ENCODE measurements at regions not wholly inside any gene's neighbourhood (a gene's known extent, or its start where the extent isn't known, plus 50 kb on each side); places are given as distances from the start of the nearest gene placed in this dataset.

DNA sequence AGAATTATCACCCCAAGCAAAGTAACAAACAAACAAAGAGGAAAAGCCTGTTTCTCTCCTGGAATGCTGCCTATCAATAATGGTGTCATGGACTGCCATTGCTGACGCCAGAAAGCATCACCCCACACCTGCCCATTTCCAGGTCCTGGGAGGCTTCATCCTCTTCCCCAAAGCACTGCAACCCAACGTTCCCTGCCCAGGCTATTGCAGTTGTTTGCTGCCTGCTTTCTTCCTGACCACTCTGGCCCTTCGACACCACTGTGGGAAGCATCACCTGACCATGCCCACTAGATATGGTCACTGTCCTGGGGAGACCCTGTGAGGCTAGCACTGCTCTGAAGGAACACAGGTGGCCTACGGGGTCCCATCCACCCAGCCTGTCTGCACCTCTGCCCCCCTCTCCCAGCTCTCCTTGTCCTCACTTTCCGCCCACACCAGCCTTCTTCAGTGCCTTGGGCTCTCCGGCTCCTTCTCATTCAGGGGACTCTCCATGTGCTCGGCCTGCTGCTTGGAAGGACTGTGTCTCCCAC, 439.6 kb downstream of the GLRX3 start:
- Histone ChIP-seq H3K4me1 (ENCODE audit: low read depth, poor library complexity, severe bottlenecking) (no peaks in the 10 kb centered on the region), H4K20me1 (ENCODE audit: insufficient read depth) (no peaks in the 10 kb centered on the region), H3K27ac (no peak overlapping the region), H3K4me2 (no peak overlapping the region), H3K36me3 (ENCODE audit: insufficient read depth) (no peaks in the 10 kb centered on the region), H3K4me3 (IDR thresholded peaks at IDR 0.05; ENCODE audit: insufficient read depth, low read depth, low read length) (no peak overlapping the region), H3K79me2 (ENCODE audit: insufficient read depth, low read depth) (no peaks in the 10 kb centered on the region), H3K9ac (no peak overlapping the region), H3K27me3 (ENCODE audit: insufficient read depth, low read depth) (no peaks in the 10 kb centered on the region), H2AFZ (ENCODE audit: low read depth) (no peak overlapping the region)
- TF ChIP-seq, protein P1, sequence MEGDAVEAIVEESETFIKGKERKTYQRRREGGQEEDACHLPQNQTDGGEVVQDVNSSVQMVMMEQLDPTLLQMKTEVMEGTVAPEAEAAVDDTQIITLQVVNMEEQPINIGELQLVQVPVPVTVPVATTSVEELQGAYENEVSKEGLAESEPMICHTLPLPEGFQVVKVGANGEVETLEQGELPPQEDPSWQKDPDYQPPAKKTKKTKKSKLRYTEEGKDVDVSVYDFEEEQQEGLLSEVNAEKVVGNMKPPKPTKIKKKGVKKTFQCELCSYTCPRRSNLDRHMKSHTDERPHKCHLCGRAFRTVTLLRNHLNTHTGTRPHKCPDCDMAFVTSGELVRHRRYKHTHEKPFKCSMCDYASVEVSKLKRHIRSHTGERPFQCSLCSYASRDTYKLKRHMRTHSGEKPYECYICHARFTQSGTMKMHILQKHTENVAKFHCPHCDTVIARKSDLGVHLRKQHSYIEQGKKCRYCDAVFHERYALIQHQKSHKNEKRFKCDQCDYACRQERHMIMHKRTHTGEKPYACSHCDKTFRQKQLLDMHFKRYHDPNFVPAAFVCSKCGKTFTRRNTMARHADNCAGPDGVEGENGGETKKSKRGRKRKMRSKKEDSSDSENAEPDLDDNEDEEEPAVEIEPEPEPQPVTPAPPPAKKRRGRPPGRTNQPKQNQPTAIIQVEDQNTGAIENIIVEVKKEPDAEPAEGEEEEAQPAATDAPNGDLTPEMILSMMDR (conservative IDR thresholded peaks at IDR 0.05; ENCODE audit: low read depth, low read length), result no peak

DNA sequence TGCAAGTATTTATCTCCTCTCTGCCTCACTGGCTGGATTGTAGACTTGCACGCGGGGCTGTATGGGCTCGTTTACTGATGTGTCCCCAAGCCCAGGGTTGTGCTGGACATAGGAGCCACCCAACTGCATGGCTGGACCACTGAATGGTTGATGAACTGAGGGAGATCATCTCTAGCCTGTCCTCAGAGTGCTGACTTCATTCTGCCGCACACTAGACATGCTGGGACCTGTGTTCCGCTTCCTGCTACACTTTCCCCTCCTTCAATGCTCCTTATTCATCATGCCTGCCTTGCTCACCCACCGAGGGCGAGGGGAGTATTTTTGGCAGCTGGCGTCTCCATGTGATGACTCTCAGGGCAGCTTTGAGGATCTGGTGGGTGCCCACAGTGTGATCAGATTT, 440.2 kb downstream of the GLRX3 start:
- no peak overlapping the region for H3K4me2 ChIP-seq

DNA sequence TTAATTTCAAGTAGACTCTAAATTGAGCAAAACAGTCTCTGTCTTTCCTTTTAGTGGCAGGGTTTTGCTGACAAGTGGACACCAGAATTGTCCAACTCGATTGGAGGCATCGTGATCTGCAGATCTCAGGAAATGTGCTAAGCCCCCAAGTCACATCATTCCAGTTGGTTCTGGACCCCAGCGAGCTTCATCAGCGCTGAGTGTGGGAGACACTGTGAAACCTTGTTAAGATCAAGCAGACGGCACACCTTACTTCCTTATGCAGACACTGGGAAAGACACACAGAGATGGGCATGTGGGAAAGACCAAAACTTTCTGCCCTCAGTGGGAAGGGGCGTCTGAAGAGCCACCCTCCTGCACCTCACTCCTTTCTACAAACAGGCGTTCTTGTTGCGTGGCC, 440.8 kb downstream of the GLRX3 start:
- no peak overlapping the region for H3K9ac ChIP-seq
- no peak overlapping the region for H3K27ac ChIP-seq
- TF ChIP-seq, protein P1 (conservative IDR thresholded peaks at IDR 0.05; ENCODE audit: low read depth, low read length), result no peak
- H3K4me2 ChIP-seq, result no peak overlapping the region
- H2AFZ ChIP-seq (ENCODE audit: low read depth), result no peak overlapping the region
- no peaks in the 10 kb centered on the region for H3K79me2 ChIP-seq (ENCODE audit: insufficient read depth, low read depth)
- H3K27me3 ChIP-seq (ENCODE audit: insufficient read depth, low read depth), result no peaks in the 10 kb centered on the region
- no peak overlapping the region for H3K4me3 ChIP-seq (IDR thresholded peaks at IDR 0.05; ENCODE audit: insufficient read depth, low read depth, low read length)
- H4K20me1 ChIP-seq (ENCODE audit: insufficient read depth), result no peaks in the 10 kb centered on the region
- no peaks in the 10 kb centered on the region for H3K4me1 ChIP-seq (ENCODE audit: low read depth, poor library complexity, severe bottlenecking)
- no peaks in the 10 kb centered on the region for H3K36me3 ChIP-seq (ENCODE audit: insufficient read depth)

More for the DNA sequence above, 440.2 kb downstream of the GLRX3 start:
- no peaks in the 10 kb centered on the region for H3K27me3 ChIP-seq (ENCODE audit: insufficient read depth, low read depth)
- no peaks in the 10 kb centered on the region for H3K36me3 ChIP-seq (ENCODE audit: insufficient read depth)
- H4K20me1 ChIP-seq (ENCODE audit: insufficient read depth), result no peaks in the 10 kb centered on the region
- no peak overlapping the region for H3K4me3 ChIP-seq (IDR thresholded peaks at IDR 0.05; ENCODE audit: insufficient read depth, low read depth, low read length)
- H3K79me2 ChIP-seq (ENCODE audit: insufficient read depth, low read depth), result no peaks in the 10 kb centered on the region
- H3K4me1 ChIP-seq (ENCODE audit: low read depth, poor library complexity, severe bottlenecking), result no peaks in the 10 kb centered on the region
- TF ChIP-seq, protein P1 (conservative IDR thresholded peaks at IDR 0.05; ENCODE audit: low read depth, low read length), result no peak
- no peak overlapping the region for H3K9ac ChIP-seq
- H2AFZ ChIP-seq (ENCODE audit: low read depth), result no peak overlapping the region
- H3K27ac ChIP-seq, result no peak overlapping the region

DNA sequence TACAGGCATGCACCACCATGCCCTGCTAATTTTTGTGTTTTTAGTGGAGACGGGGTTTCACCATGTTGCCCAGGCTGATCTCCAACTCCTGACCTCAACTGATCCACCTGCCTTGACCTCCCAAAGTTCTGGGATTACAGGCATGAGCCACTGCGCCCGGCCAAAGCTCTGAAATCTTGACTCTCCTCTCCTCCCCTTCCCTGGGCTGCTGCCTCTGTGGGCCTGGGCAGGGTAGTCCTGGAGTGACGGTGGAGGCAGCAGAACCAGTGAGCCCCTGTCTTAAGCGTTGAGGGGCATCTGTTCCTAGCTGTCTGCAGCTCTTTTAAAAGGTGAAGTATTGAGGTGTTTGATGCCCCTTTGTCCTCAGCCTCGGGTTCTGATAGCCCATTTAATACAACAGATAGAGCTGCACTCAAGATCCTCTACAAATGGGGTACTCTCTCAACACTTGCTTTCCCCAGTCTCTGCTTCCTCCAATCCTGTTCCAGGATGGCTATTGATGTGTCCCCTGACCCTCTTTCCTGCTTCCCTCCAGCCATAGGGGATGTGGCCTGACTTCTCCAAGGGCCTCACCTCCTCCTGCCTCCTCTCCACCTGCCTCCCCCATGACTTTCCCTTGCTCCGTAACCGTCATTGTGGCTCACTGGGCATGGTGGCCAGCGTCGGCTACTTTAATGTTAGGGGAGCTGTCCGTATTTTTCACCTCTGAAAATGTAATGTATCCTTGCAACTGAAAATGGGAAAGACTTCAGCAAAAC, 442.5 kb downstream of the GLRX3 start:
- TF ChIP-seq, protein P1 (conservative IDR thresholded peaks at IDR 0.05; ENCODE audit: low read depth, low read length), result no peak
- no peaks in the 10 kb centered on the region for H3K36me3 ChIP-seq (ENCODE audit: insufficient read depth)
- no peaks in the 10 kb centered on the region for H4K20me1 ChIP-seq (ENCODE audit: insufficient read depth)

More for the DNA sequence above, 442.5 kb downstream of the GLRX3 start:
- H3K9ac ChIP-seq, result no peak overlapping the region
- H2AFZ ChIP-seq (ENCODE audit: low read depth), result no peak overlapping the region
- H3K4me2 ChIP-seq, result no peak overlapping the region
- H3K27ac ChIP-seq, result no peak overlapping the region
- H3K79me2 ChIP-seq (ENCODE audit: insufficient read depth, low read depth), result no peaks in the 10 kb centered on the region
- no peak overlapping the region for H3K4me3 ChIP-seq (IDR thresholded peaks at IDR 0.05; ENCODE audit: insufficient read depth, low read depth, low read length)
- no peaks in the 10 kb centered on the region for H3K27me3 ChIP-seq (ENCODE audit: insufficient read depth, low read depth)
- no peaks in the 10 kb centered on the region for H3K4me1 ChIP-seq (ENCODE audit: low read depth, poor library complexity, severe bottlenecking)

Measured in KMS-11 (cell line).